SK-N-SH (cell line): ENCODE measurements at regions not wholly inside any gene's neighbourhood (a gene's known extent, or its start where the extent isn't known, plus 50 kb on each side); places are given as distances from the start of the nearest gene placed in this dataset.

Experiments used
- CTCF ChIA-PET: fragments of 300-600, 350-600 bp; formaldehyde crosslinking; extraction: SDS; loops from one replicate; lab custom pipeline; 2021; lab: Yijun Ruan, JAX
- POLR2A ChIA-PET: fragments of 350-600 bp; sonication (Branson Sonifier 250); formaldehyde crosslinking; extraction: SDS; loops from one replicate; lab custom pipeline; 2020; ENCODE audit warnings: antibody characterized with exemption, inconsistent platforms; lab: Yijun Ruan, JAX
- DNase-seq: peaks from one replicate; pipeline ENCODE4 v3.0.0; 2012
- H2AFZ ChIP-seq: fragments of 200-600 bp; sonication (generic); 2 replicates; pipeline ENCODE4 v1.8.1; 2016; ENCODE audit warnings: antibody characterized with exemption, mild to moderate bottlenecking, low read depth
- H3F3A ChIP-seq: fragments of 200-600 bp; sonication (generic); replicated peaks from 2 replicates; pipeline ENCODE3; 2016; ENCODE audit warnings: antibody characterized with exemption, mild to moderate bottlenecking; ENCODE audit not compliant: insufficient read depth
- H3K27ac ChIP-seq, 2 experiments: fragments of 200-500 bp in 1 of 2; fragments of 200-600 bp in 1 of 2; sonication (Bioruptor generic) in 1 of 2; sonication (generic), shearing (Covaris generic) in 1 of 2; 2 replicates each; pipeline versions ENCODE4 v1.5.1 to v1.6.1; 2014 to 2016; ENCODE audit warnings: low read depth in 2 of 2, inconsistent platforms in 1 of 2, low read length in 1 of 2, mild to moderate bottlenecking in 1 of 2, mixed read lengths in 1 of 2
- H3K27me3 ChIP-seq: fragments of 200-600 bp; sonication (generic), shearing (Covaris generic); 2 replicates; pipeline ENCODE4 v1.6.1; 2016; ENCODE audit warnings: mixed run types; ENCODE audit not compliant: insufficient read depth
- H3K36me3 ChIP-seq, 2 experiments: fragments of 200-500 bp in 1 of 2; fragments of 200-600 bp in 1 of 2; sonication (Bioruptor generic) in 1 of 2; sonication (generic) in 1 of 2; replicated peaks in 1 of 2; 2 replicates each; pipeline versions ENCODE3 to v1.5.1; 2014 to 2016; ENCODE audit warnings: low read length in 1 of 2, mild to moderate bottlenecking in 1 of 2; ENCODE audit not compliant: insufficient read depth in 2 of 2, control insufficient read depth in 1 of 2
- H3K4me1 ChIP-seq, 2 experiments: fragments of 200-500 bp in 1 of 2; fragments of 200-600 bp in 1 of 2; sonication (Bioruptor generic) in 1 of 2; sonication (generic), shearing (Covaris generic) in 1 of 2; 2 replicates each; pipeline versions ENCODE4 v1.5.1 to v1.6.1; 2014 to 2016; ENCODE audit warnings: low read depth in 1 of 2, low read length in 1 of 2, mixed run types in 1 of 2; ENCODE audit not compliant: insufficient read depth in 2 of 2, control insufficient read depth in 1 of 2
- H3K4me2 ChIP-seq: fragments of 200-600 bp; sonication (generic), shearing (Covaris generic); 2 replicates; pipeline ENCODE4 v1.6.1; 2017; ENCODE audit warnings: mixed run types
- H3K4me3 ChIP-seq, 2 experiments: fragments of 200-500 bp in 1 of 2; fragments of 200-600 bp in 1 of 2; sonication (Bioruptor generic) in 1 of 2; sonication (generic), shearing (Covaris generic) in 1 of 2; 2 replicates each; pipeline versions ENCODE4 v1.5.1 to v1.8.1; 2014 to 2016; ENCODE audit warnings: low read depth in 2 of 2, inconsistent platforms in 1 of 2, low read length in 1 of 2, mild to moderate bottlenecking in 1 of 2, mixed read lengths in 1 of 2, moderate library complexity in 1 of 2
- H3K79me2 ChIP-seq: fragments of 200-600 bp; sonication (generic); 2 replicates; pipeline ENCODE4 v1.8.1; 2017; ENCODE audit warnings: mild to moderate bottlenecking; ENCODE audit not compliant: insufficient read depth
- H3K9ac ChIP-seq: fragments of 200-600 bp; sonication (generic); 2 replicates; pipeline ENCODE4 v1.6.1; 2017; ENCODE audit warnings: mixed run types
- H3K9me2 ChIP-seq: fragments of 200-600 bp; sonication (generic); 2 replicates; pipeline ENCODE4 v1.6.1; 2017; ENCODE audit warnings: mixed run types
- H3K9me3 ChIP-seq: fragments of 200-600 bp; sonication (generic); 2 replicates; pipeline ENCODE4 v1.6.1; 2017; ENCODE audit warnings: mixed run types, mild to moderate bottlenecking, moderate library complexity
- H4K20me1 ChIP-seq: fragments of 200-600 bp; sonication (generic); 2 replicates; pipeline ENCODE4 v1.6.1; 2017; ENCODE audit warnings: mild to moderate bottlenecking, mixed run types; ENCODE audit not compliant: insufficient read depth
- CHD2 ChIP-seq: fragments of 150-350 bp; IDR thresholded peaks from 2 replicates; pipeline ENCODE4 v1.6.1; 2018; ENCODE audit warnings: low read length; ENCODE audit not compliant: partially characterized antibody
- CTCF ChIP-seq: fragments of 200-600 bp; sonication (generic); IDR thresholded peaks from 2 replicates; pipeline ENCODE4 v1.6.1; 2017; ENCODE audit warnings: antibody characterized with exemption, mild to moderate bottlenecking, moderate library complexity
- GATA2 ChIP-seq: sonication (generic); formaldehyde crosslinking; IDR thresholded peaks from 2 replicates; pipeline ENCODE4 v1.5.0; 2020; ENCODE audit warnings: mild to moderate bottlenecking, missing genetic modification reagents
- IRF3 ChIP-seq: fragments of 150-350 bp; IDR thresholded peaks from 2 replicates; pipeline ENCODE4 v1.6.1; 2016; ENCODE audit warnings: mild to moderate bottlenecking, low read depth, low read length
- MAX ChIP-seq: IDR thresholded peaks from 2 replicates; pipeline ENCODE4 v1.4.0; 2012; ENCODE audit warnings: low read depth
- MEF2A ChIP-seq: IDR thresholded peaks from 2 replicates; pipeline ENCODE4 v1.4.0; 2012; ENCODE audit warnings: low read depth, borderline replicate concordance
- NFIC ChIP-seq: IDR thresholded peaks from 2 replicates; pipeline ENCODE4 v1.4.0; 2012; ENCODE audit warnings: borderline replicate concordance
- NRF1 ChIP-seq: IDR thresholded peaks from 2 replicates; pipeline ENCODE4 v1.6.1; 2012; ENCODE audit warnings: low read depth, mild to moderate bottlenecking, low read length
- POLR2AphosphoS5 ChIP-seq: IDR thresholded peaks from 2 replicates; pipeline ENCODE4 v1.6.1; 2012; ENCODE audit warnings: low read depth, low read length
- RCOR1 ChIP-seq: fragments of 150-350 bp; IDR thresholded peaks from 2 replicates; pipeline ENCODE4 v1.6.1; 2017; ENCODE audit warnings: antibody characterized with exemption, low read length
- RFX5 ChIP-seq: IDR thresholded peaks from 2 replicates; pipeline ENCODE4 v1.6.1; 2012; ENCODE audit warnings: mild to moderate bottlenecking, improper control_type of control experiment, low read length
- RXRA ChIP-seq: IDR thresholded peaks from 2 replicates; pipeline ENCODE4 v1.4.0; 2012; ENCODE audit warnings: low read depth, mild to moderate bottlenecking, borderline replicate concordance
- SMC3 ChIP-seq: IDR thresholded peaks from 2 replicates; pipeline ENCODE4 v1.6.1; 2012; ENCODE audit warnings: low read depth, low read length, improper control_type of control experiment
- TCF12 ChIP-seq: IDR thresholded peaks from 2 replicates; pipeline ENCODE4 v1.4.0; 2012
- TEAD4 ChIP-seq: IDR thresholded peaks from 2 replicates; pipeline ENCODE4 v1.4.0; 2012; ENCODE audit warnings: mild to moderate bottlenecking, borderline replicate concordance; ENCODE audit not compliant: insufficient read depth
- USF1 ChIP-seq: IDR thresholded peaks from 2 replicates; pipeline ENCODE4 v1.4.0; 2012; ENCODE audit warnings: low read depth, borderline replicate concordance
- USF2 ChIP-seq: fragments of 150-350 bp; IDR thresholded peaks from 2 replicates; pipeline ENCODE4 v1.6.1; 2017; ENCODE audit warnings: antibody characterized with exemption, low read length, low read depth, borderline replicate concordance
- ZBTB33 ChIP-seq: IDR thresholded peaks from 2 replicates; pipeline ENCODE4 v1.4.0; 2012; ENCODE audit warnings: low read depth, borderline replicate concordance
- WGBS: methylation state at CpG from one replicate; pipeline ENCODE4 v1.1.6; 2017; ENCODE audit warnings: low lambda C conversion rate; 5-methylcytosine and 5-hydroxymethylcytosine counted together

- no peaks in the 10 kb centered on the region for H3F3A ChIP-seq
- H3K9ac ChIP-seq = no peak overlapping the region
- H3K9me2 ChIP-seq = no peaks in the 10 kb centered on the region
- no peak for DNase-seq
- H3K36me3 ChIP-seq = no peaks in the 10 kb centered on the region
- no peak for TF ChIP-seq MAX
- no peak for TF ChIP-seq CHD2
- TF ChIP-seq MEF2A = no peak
- no peak for TF ChIP-seq ZBTB33
- no peak for TF ChIP-seq RCOR1
- no peak for TF ChIP-seq RFX5
- TF ChIP-seq NFIC = no peak
- no peak for TF ChIP-seq USF1
- TF ChIP-seq TCF12 = no peak
- no peak for TF ChIP-seq GATA2 (CRISPR knock-in tag)
- TF ChIP-seq NRF1 = no peak
- TF ChIP-seq CTCF = no peak
- TF ChIP-seq RXRA = no peak
- TF ChIP-seq TEAD4 = no peak
- TF ChIP-seq SMC3 = no peak
- TF ChIP-seq POLR2AphosphoS5 = no peak
- no peak for TF ChIP-seq USF2
- no peak for TF ChIP-seq IRF3
- no peaks in the 10 kb centered on the region for H3K4me1 ChIP-seq
- H3K27me3 ChIP-seq = no peaks in the 10 kb centered on the region
- H3K4me2 ChIP-seq = no peak overlapping the region
- WGBS = 52% methylated on average over 16 of the region's 16 CpGs
- no peak overlapping the region for H2AFZ ChIP-seq
- H3K79me2 ChIP-seq = no peaks in the 10 kb centered on the region
- H4K20me1 ChIP-seq = no peaks in the 10 kb centered on the region
- POLR2A ChIA-PET = no interaction called here
- no peaks in the 10 kb centered on the region for H3K9me3 ChIP-seq
- CTCF ChIA-PET = interaction anchor here (0.6 kb wide), 1 partner anchor 960 kb away, joined by 3 read pairs; no protein-coding TSS in a partner anchor
- H3K4me3 ChIP-seq = no peak overlapping the region
- no peak overlapping the region for H3K27ac ChIP-seq
These were observed 290.1 kb downstream of the TCERG1L start for GRCh38 chr10:131021246-131021895.
